HG02840 (cell line): ENCODE measurements at regions not wholly inside any gene's neighbourhood (a gene's known extent, or its start where the extent isn't known, plus 50 kb on each side); places are given as distances from the start of the nearest gene placed in this dataset.

Experiments used
- ATAC-seq: cut with Tn5 transposase; IDR thresholded peaks from one replicate; pipeline ENCODE4 v1.9.1; 2021; ENCODE audit warnings: mild to moderate bottlenecking, moderate library complexity, moderate number of reproducible peaks; ENCODE audit not compliant: unreplicated experiment, low FRiP score

DNA sequence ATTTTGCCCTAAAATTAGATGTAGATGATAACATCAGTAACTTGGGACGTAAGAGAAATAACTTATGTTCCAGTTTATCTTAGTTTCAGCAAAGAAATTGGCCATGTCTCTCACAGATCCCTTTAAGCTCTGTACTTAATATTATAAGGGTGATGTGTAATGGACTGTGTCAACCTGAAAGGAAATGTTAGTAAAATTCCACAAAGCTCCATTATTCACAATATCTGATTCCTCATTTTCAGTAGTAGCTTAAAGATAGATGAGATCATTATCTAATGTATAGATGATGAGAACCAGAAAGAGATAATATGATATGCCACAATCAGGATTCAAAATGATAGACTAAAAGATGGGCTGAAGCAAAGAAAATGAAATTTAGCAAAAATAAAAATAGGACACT, 316.8 kb upstream of the CHRM2 start:
- ATAC-seq = no peak

- ATAC-seq = no peak
These were observed 318.7 kb upstream of the CHRM2 start for GRCh38 chr7:136549756-136550155.

GRCh38 chr7:136533732-136534131, 334.7 kb upstream of the CHRM2 start:
- ATAC-seq = no peak

- ATAC-seq = no peak
These were observed 337.6 kb upstream of the CHRM2 start for GRCh38 chr7:136530831-136531230.

DNA sequence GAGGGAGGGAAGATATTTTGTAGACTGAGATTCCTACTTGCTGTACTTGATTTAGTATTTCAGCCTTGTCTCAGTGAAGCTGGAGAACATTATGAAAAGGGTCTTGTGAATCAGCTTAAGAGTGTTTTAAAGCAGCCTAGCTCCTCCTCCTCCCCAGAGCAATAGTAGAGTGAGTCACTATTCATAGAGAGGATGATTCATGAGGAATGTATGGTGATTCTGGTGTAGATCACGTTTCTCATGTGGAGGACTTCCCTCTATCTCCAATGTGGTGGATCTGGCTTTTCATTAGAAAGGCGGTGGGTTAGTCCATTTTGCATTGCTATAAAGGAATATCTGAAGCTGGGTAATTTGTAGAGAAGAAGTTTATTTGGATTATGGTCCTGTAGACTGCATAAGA, 340.1 kb upstream of the CHRM2 start:
- ATAC-seq = no peak

DNA sequence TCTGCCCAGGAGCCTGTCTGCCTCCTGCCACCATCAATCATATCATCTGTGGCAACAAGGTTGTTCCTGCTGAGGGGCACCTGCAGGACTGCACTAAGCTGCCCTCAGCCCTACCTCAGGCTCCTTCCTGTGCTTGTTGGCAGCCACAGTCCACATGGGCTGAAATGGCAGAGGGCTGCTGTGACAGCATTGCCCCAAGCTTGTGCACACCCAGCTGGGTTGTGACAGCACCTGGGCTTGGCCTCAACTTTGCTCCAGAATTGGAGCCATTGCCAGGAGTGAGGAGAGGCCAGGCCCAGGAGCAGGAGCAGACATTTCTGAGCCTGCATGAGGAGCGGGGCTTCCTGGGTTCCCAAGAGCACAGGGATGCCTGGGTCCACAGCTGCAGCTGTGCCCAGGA, 340.9 kb upstream of the CHRM2 start:
- no peak for ATAC-seq

- ATAC-seq = no peak
These were observed 341.9 kb upstream of the CHRM2 start for GRCh38 chr7:136526408-136527105.

DNA sequence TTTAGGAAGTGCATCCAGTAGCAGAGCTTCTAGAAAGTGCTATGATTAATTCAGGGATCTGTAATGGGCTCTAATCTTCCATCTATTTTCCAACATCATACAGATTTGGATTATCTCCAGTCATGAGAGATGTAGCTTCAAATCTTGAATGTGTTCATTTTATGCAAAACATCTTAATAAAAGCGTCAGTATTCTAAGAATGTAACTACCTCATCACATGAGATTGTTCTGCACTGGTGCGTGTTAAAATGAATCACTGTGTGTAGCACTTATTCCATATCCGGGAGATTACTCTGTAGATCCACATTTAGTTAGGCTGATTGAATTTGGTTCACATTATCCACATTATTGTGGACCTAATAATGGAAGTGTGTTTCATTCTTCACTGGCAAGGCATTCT, 344.9 kb upstream of the CHRM2 start:
- ATAC-seq = no peak

DNA sequence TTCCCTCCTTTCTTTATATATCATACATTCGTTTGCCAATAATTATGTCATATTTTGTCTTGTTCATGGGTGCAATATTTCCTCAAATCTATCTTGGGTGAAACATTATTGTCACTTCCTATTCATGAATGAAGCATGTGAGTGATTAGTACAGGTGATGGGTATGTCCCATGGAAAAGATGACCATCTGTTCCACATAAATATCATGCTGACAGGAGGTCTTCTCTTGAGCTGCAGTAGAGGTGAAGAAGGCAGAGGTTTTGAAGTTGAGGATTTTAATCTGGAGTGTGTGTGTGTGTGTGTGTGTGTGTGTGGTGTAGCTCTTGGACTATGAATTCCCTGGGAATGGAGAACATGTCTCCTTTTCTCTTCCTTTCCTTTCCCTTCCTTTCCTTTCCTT, 350.5 kb upstream of the CHRM2 start:
- no peak for ATAC-seq

- no peak for ATAC-seq
These were observed 353.7 kb upstream of the CHRM2 start for GRCh38 chr7:136514776-136515175.

GRCh38 chr7:136513744-136514143, 354.7 kb upstream of the CHRM2 start:
- no peak for ATAC-seq

- ATAC-seq = no peak
These were observed 359.0 kb upstream of the CHRM2 start for GRCh38 chr7:136509466-136509865.

- ATAC-seq = no peak
These were observed 366.3 kb upstream of the CHRM2 start for GRCh38 chr7:136502162-136502561.

- no peak for ATAC-seq
These were observed 367.3 kb upstream of the CHRM2 start for GRCh38 chr7:136501151-136501550.

- no peak for ATAC-seq
These were observed 371.9 kb upstream of the CHRM2 start for GRCh38 chr7:136496551-136496950.

DNA sequence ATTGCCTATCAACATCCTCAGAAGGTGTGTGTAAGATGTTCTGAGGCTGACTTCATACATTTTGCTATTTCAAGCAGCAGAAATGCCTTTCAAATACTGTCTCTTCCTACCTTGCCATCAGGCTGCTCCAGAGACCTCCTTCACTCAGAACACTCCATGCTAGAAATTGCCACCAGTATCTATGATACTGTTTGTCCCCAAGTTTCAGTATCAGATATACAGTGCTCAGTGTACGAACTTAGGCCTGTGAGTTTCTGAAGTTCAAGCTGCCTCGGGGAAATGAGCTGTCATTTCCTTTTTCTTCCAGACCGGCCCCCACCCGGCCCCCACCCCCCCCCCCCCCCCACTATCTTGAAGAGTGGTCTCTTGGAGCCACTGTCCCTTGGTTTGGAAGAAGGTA, 373.4 kb upstream of the CHRM2 start:
- no peak for ATAC-seq

- no peak for ATAC-seq
These were observed 376.1 kb upstream of the CHRM2 start for GRCh38 chr7:136492366-136492765.

DNA sequence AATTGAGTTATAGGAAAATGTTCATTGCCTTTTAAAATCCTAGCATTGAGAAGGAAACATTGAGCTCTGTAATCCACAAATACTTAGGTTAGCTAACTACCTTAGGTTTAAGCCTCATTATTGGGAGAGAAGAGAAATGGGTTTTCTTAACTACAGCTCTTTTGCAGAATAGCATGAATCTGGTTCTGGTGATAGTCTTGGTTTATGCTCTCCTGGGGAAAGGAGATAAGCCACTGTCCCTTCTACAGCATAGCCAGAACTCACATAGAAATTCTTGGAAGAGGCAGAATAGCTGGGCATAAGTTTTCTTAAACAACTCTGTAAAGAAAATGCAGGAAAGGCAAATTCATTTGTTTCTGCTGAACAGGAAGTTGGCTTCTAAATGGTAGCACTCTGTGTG, 378.6 kb upstream of the CHRM2 start:
- no peak for ATAC-seq

GRCh38 chr7:136480901-136481300, 387.6 kb upstream of the CHRM2 start:
- no peak for ATAC-seq

DNA sequence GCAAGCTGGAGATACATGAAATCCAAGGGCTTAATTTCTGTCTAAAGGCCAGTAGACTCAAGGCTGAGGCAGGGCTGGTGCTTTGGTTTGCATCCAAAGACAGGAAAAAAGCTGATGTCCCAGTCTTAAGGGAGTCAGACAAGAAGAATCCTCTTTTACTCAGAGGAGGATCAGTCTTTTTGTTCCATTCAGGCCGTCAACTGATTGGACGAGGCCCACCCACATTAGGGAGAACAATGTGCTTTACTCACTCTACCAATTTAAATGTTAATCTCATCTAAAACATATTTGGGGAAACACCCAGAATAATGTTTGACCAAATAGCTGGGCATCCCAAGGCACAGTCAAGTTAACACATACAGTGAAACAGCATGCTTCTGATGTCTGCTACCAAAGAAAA, 388.5 kb upstream of the CHRM2 start:
- no peak for ATAC-seq

- ATAC-seq = no peak
These were observed 398.3 kb upstream of the CHRM2 start for GRCh38 chr7:136470179-136470578.

DNA sequence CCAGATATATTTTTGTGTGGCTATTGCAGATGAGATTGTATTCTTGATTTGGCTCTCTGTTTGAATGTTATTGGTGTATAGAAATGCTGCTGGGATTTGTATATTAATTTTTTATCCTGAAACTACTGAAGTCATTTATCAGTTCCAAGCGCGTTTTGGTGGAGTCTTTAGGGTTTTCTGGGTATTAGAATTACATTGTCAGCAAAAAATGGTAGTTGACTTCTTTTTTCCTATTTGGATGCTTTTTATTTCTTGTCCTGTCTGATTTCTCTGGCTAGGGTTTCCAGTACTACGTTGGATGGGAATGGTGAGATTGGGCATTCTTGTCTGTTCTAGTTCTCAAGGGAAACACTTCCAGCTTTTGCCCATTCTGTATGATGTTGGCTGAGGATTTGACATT, 415.5 kb upstream of the CHRM2 start:
- ATAC-seq = no peak

- ATAC-seq = no peak
These were observed 421.7 kb upstream of the CHRM2 start for GRCh38 chr7:136446751-136447150.
